ENCODE measurements at regions not wholly inside any gene's neighbourhood (a gene's known extent, or its start where the extent isn't known, plus 50 kb on each side); places are given as distances from the start of the nearest gene placed in this dataset.

DNA sequence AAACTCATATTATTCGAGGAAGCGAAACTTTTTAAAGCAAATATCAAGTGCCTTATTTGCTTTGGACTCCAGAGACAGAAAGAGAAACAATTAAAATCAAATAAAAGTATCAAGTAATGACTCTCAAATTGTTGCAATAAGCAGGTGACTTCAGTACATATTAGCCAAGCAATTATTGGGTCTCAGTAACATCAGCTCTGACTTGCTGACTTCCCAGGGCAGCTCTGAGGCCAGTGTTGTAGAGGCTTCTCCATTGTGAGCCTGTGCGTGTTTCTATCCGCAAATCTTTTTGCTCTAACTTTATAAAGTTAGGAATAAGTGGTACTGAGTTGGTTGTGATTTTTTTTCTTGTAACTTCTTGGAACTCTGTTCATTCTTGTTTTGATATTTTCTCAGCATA lies 186.8 kb upstream of the PRLR start:
- DNase-seq, result no peak

DNA sequence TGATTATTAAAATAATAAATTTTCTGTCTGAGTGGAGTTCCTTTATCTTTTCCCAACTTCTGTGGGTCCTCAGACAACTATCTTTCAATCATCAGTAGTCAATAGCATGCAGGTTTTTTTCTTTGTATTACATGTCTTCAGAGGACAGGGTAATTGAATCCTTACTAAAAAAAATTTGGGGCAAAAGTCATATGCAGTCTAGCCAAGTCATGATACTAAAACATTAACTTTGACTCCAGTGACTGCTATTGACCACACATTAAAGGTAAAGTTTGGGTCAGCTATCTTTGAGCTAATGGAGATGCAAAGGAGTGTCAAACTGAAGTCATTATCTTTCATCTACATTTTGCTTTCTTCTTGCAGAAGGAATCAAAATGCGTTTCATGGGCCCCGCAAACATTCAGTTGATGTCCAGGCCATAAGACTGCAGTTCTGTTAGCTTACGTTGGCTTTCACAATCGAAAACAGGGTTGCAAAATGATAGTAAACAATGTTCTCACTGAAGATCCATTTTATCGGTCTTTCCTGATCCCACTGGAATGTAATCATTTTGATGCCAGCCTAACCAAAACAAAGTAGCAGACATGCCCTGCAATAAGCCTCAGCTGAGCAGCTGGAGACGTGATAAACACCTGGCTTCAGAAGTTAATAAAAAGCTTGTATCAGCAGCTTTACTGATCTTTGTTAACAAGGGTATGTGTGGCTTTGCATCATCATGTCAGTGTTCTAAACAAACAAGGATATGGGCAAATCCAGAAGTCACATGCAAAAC lies 186.1 kb upstream of the PRLR start:
- no peak for DNase-seq

DNA sequence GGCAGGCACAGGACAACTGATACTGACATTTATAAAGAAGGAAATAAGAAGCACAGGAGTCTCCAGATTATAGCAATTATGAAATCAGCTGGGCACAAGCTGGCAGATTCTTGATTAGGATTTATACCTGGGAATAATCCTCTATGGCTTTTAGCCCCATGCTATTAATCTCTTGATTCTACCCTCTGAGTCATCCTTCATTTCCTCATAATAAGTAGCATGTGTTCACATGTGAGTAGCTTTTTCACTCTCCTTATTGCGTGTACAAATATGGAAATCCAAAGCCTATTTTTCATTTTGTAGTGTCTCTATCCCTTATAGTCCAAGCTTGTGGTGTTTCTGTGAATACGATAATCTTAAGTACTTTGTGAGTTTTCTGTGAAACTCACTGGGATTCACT lies 185.0 kb upstream of the PRLR start:
- DNase-seq, result no peak

GRCh38 chr5:35409361-35409760 lies 179.1 kb upstream of the PRLR start:
- DNase-seq, result no peak

DNA sequence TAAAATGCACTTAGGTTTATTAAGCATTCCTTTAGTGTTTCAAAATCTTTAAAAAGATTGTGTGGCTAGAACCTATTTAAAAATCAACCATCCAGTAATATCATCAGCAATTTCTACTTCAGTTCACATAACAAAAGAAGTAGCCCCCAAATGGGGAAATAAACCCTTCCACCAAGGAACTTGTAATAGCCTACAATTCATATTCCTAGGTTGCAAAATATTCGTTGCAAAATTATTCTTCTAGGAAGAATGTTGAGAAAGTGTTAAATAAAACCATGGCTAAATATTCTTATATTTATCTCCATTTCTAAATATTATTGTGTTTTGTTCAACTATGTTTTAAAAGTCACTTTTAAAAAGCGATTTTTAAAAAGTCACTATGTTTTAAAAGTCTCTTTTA lies 177.9 kb upstream of the PRLR start:
- DNase-seq, result no peak

DNA sequence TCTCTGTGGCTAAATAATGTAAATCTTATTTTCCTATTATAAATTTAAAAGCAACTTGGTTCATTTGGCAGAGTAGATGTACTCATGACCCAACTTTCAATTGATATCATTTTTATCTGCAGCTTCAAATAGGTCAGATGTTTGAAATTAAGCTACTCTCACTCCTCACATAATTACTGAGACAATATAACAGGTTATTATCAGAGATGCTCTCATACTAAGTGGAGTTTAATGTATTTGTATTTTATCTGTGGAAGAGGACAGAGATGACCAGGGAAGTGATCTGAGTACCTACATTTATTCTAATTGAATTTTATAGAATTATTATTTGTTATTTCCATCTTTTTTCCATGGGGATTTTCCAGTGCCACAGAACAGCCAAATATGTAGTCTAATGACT lies 177.4 kb upstream of the PRLR start:
- DNase-seq, result no peak

GRCh38 chr5:35405938-35406337 lies 175.7 kb upstream of the PRLR start:
- no peak for DNase-seq

- no peak for DNase-seq
Observed at GRCh38 chr5:35404701-35405100, 174.4 kb upstream of the PRLR start.

DNA sequence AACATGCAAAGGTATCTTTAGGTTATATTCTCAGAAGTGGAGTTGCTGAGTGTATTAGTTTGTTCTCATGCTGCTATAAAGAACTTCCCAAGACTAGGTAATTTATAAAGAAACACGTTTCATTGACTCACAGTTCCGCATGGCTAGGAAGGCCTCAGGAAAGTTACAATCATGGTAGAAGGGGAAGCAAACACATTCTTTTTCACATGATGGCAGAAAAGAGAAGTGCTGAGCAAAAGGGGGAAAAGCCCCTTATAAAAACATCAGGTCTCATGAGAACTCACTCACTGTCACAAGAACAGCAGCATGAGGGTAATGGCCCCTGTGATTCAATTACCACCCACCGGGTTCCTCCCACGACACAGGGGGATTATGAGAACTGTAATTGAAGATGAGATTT lies 163.6 kb upstream of the PRLR start:
- no peak for DNase-seq

DNA sequence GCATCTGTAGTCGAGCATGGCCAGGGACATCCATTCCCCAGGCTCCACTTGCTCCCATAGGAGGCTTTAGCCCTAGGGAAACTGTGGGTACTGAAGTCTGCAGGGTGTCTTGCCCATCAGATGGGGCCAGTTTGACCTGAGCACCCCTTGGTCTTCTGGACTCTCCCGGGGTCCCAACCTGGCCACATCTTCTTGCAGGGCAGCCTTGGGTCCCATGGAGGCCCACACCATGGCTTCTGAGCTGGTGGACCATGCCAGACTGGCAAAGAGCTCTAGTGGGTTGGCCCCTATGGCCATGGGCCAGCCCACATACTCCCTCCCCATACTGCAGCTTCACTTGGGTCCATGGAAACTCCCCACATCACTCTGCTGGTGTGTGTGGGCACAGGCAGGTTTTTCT lies 154.4 kb upstream of the PRLR start:
- DNase-seq, result no peak

DNA sequence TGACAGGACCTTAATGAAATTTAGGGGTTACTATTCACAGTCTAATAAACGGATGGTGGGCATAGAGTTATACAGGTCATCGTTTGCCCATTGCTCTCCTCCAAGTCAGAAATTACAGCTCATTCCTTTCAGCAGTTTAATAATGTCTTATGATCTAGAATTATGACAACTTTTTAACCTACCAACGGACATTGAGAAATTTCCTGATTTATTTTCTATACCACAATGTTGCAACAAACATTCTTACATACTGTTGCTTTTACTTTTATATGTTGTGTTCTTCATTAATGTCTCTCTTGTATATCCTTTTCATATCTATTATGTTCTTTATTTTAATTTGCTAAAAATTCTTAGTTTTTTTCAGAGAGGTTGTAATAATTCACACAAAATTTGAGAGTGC lies 152.8 kb upstream of the PRLR start:
- DNase-seq, result no peak

DNA sequence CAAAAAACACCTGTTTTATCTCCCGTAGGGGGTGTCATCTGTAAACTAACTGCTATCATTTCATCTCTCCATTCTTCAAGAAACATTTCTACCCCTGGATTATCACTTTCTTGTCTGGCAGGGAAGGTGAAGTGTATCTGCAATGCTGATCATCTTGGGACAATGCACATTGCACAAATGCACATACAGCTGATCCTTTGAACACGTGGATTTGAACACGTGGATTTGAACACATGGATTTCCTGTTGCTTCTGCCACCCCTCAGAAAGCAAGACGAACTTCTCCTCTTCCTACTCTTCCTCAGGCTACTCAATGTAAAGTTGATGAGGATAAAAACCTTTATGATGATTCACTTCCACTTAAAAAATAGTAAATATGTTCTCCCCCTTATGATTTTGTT lies 147.4 kb upstream of the PRLR start:
- DNase-seq, result no peak

- DNase-seq, result no peak
Observed at GRCh38 chr5:35374584-35374983, 144.3 kb upstream of the PRLR start.

GRCh38 chr5:35373249-35373648 lies 143.0 kb upstream of the PRLR start:
- no peak for DNase-seq

- no peak for DNase-seq
Observed at GRCh38 chr5:35372482-35372881, 142.2 kb upstream of the PRLR start.

GRCh38 chr5:35371951-35372426 lies 141.7 kb upstream of the PRLR start:
- no peak for DNase-seq

GRCh38 chr5:35370871-35371270 lies 140.6 kb upstream of the PRLR start:
- DNase-seq, result no peak

- peak; percentile 46 for DNase-seq
Observed at GRCh38 chr5:35369965-35370790, 139.9 kb upstream of the PRLR start.

GRCh38 chr5:35367526-35367925 lies 137.2 kb upstream of the PRLR start:
- no peak for DNase-seq

DNA sequence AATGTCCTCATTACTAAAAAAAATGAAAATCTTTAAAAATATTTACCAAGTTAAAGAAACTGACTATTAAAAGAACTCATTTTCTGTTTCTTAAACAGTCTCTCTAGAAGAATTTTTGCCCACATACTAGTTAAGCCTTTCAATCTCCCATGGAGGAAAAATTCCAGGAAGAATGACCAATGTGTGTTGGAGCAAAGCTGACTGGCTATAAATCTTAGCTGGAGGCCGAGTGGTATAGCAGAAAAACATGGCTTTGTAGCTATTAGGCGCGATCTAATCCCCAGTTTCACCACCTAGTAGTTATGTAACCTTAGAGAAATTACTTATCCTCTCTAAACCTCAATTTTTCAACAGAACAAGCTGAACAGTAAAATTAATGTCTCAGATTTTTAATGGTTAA lies 135.5 kb upstream of the PRLR start:
- no peak for DNase-seq

GRCh38 chr5:35364350-35364749 lies 134.1 kb upstream of the PRLR start:
- no peak for DNase-seq

DNA sequence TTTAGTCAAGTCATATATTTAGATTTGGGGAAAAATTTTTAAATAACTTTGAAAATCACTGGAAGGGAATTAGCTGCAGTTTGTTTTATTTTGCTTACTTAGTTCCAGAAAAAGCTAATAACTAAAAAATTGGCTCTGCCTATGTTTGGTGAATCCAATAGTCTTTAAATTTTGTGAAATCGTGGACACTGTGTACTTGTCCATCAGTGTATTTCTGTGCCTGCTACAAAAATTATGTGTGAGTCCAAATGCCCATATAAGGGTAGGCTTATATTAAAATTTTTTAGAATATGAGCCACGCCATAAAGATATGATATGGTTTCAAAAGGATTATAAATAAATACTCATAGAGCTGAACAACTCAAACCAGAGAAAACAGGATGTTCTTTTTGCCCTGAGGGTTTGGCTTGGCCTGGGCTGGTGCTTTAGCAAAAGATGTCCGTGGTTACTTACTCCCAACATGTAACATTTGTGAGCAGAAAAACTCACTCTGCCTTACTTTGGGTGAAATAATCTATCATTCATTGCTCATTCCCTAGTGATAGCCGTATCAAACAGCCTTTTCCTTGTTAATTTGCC lies 133.2 kb upstream of the PRLR start:
- no peak for DNase-seq

DNA sequence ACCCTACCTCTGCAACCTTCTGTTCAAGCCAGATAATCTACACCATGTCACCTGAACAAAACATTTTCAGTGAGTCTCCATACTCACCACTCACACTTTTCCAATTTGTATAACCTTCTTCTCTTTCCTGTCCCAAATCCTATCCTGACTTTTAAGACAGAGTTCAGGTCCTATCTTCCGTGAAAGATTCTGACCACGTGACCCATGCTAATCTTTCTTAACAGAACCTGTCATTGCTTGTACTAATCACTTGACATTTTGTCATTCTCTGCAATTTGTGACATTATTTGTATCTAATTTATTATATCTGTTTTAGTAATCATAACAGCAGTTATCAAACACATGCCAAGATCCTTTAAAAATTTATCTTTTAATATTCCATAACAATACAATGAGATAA lies 132.5 kb upstream of the PRLR start:
- no peak for DNase-seq

GRCh38 chr5:35360671-35361070 lies 130.4 kb upstream of the PRLR start:
- DNase-seq, result peak; percentile 48
